SKM-1 (cell line): ENCODE measurements at regions not wholly inside any gene's neighbourhood (a gene's known extent, or its start where the extent isn't known, plus 50 kb on each side); places are given as distances from the start of the nearest gene placed in this dataset.
"Not testable (repeated sequence)": the region's sequence is repeated elsewhere in the genome, so short reads cannot be mapped to it uniquely, and the experiment has no call there.

Source experiments
- DNase-seq: peaks from one replicate; lab custom pipeline; 2025; ENCODE audit not compliant: unreplicated experiment; lab: John Stamatoyannopoulos, UW

DNA sequence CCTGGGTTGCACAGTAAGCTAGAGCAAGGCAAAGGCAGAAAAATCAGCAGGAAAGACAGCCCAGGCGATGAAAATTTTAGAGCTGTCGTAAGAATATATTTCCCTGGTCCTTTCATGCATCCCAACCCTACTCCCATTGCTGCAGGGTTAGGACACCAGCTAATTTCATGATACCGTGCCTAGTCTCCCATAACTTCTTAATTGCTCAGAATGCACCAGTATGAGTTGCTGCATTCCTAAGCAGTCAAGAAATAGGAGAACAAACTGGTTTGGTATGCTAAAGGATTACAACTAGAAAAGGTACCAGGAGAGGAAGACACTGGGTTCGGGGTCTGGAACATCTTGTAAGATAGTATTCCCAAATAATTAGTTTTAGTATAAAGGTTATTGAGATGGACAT, 269.4 kb upstream of the NRXN1 start:
- no peak for DNase-seq

DNA sequence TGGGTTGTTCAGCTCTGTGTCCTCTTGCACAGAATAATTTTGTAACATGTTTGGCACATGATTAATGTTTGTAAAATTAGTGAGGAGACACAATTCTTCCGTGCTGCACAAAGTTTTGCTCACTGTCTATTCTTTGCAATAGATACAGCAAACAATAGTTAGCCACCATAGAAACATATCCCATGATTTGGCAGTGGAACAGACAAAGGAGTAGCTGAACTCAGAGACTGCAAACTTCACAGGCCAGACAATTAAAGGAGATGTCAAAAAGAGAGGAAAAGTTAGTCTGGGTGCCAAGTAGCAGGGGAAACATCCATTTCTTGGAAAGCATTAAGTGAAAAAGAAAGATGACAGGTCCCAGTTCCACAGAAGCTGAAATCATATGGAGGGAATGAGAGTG, 267.4 kb upstream of the NRXN1 start:
- no peak for DNase-seq

DNA sequence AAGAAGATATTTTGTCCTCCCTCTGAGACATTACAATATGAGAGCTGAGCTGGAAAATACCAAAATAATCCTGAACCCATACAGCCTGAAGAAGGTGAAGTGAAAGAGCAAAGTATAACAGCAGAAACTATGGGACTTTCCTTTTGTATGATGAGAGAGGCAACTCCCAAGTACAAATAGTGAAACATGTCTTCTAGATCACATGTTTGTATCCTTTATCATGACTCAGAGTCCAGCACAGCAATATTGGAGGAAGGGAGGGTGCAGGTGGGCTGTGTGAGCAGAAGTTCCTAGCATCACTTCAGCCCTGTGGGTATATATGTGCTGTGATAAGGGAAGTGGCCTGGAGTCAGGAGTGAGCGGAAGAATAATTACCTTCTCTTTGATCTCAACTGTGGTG, 265.6 kb upstream of the NRXN1 start:
- no peak for DNase-seq

DNA sequence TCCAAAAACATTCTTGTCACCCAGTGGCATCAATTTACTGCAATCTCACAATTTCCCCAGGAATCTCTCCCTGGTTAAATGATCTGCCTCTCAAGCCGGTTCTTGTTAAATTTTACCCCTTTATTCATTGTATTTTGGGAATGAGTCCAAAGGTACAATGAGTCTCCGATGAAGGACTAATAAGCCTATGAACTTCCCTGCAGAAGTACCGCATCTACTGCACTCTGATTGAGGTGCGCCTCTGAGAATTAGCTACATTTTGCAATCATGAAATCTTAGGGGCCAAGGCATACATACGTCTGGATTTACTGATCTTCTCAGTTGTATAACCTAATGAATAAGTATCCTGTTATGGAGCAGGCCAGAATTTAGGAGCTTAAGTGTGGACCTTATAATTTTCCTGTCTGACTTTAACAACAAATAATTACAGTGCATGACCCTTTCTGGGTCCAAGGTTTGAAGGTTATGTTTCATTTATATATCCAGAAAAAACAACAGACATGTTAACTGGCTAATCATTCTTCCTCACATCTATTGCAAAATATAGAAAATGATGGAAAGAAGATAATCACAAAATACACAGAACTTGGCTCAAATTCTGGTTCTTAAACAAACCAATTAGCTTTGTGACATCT, 261.8 kb upstream of the NRXN1 start:
- no peak for DNase-seq

DNA sequence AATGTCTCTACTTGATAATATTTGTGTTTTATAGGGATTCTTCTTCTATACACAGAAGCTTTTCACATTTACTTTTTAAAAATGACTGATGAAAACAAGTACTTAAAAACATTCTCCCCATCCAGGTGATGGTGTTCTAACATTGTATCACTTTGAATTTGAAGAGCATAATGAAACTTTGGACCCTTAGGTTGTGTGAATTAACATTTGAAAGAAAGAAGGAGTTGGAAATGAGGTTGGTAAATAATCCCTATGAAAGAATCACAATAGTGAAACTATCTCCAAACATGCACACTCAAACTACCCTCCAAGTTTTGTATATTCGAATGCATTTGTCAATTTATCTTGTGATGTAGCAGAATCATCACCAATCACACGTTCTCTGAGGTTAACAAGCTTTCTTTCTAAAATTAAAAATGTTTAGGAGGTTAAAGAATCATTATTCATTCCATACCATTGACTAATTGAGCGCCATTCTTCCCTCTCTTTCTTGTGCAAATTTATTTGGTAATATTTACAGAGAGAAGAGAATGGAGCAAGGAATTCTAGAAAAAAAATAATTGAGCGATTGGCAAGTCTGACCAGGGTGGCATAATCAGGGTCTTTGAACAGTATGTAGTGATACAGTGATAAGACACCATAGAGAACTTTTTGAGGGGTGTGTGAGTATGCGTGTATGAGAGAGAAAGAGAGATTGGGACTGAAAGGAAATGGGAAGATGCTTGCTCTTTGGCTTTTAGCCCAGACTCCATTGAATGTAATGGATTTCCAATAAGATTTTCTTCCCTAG, 260.0 kb upstream of the NRXN1 start:
- DNase-seq = no peak

DNA sequence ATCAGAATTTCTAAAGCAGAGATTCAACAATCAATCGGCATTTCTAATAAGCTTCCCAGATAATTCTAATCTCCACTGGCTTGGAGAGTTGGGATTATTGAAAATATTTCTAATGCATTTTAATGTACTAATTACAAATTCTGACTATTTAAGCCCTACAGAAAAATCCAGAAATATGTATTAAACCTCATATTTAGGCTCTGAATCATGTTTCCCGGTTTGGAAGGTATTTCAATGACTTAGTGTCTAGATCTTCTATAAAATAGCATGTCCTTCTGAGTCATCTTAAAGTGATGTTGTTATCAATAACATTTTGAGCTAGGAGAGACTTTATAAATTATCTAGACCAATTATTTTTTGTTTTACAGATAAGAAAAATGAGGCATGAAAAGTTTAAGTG, 258.8 kb upstream of the NRXN1 start:
- no peak for DNase-seq

DNA sequence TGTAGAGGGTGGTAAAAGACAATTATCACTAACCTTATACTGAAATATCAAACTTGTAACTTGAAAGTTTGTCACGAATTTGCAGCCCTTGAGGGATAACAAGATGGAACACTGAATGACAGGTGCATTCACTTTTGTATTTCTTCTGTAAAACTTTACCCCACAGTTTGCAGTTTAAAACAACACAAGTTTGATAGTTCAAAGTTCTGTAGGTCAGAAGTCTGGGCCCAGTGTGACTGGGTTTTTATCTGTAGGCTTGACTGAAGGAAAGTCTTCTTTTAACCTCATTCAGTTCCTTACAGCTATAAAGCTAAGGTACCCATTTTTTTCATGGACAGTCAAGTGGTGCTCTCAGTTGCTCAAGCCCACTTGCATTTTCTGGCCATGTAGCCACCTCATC, 257.1 kb upstream of the NRXN1 start:
- no peak for DNase-seq

DNA sequence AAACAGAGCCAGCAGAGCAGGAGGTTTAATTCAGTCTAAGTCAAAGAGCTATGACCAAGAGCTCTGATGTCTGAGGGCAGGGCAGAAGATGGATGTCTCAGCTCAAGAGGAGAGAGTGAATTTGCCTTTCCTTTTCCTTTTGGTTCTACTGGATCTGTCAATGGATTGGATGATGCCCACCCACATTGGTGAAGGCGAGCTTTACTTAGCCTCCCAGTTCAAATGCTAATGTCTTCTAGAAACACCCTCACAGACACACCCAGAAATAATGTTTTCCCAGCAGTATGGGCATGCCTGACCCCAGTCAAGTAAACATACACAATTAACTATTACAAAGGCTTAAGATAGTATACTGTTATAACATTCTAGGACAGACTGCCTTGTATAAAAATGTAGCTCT, 236.3 kb upstream of the NRXN1 start:
- DNase-seq = no peak

DNA sequence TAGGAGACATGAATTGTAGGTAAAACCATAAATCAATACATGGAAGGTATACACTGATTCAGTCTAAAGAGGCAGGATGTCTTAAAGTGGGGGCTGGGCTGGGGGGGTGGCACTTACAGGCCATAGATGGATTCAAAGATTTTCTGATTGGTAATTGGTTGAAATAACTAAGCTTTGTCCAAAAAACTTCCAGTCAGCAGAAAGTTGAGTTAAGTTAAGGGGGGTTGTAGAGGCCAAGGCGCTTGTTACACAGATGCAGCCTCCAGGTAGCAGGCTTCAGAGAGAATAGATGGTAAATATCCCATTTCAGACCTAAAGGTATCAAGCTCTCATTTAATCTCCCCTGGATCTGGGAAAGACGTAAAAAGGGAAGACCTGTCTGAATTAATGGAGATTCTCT, 233.6 kb upstream of the NRXN1 start:
- no peak for DNase-seq

DNA sequence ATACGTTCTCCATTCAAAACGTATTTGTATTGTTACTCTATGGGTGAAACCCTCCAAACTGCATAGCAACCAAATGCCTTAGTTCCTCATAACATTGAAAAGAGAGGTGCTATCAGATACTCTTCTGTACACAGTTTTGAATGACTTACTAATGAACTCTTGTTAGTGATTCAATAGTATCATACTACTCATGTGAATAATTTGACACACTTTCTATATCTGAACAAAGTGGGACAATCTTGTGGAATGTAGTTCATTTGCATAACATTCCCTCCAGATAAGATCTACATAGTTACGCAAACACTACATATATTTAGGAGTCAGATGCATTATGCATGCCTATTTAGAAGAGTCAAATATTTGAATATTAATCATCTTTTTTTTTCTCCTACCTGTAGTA, 232.0 kb upstream of the NRXN1 start:
- DNase-seq = no peak

DNA sequence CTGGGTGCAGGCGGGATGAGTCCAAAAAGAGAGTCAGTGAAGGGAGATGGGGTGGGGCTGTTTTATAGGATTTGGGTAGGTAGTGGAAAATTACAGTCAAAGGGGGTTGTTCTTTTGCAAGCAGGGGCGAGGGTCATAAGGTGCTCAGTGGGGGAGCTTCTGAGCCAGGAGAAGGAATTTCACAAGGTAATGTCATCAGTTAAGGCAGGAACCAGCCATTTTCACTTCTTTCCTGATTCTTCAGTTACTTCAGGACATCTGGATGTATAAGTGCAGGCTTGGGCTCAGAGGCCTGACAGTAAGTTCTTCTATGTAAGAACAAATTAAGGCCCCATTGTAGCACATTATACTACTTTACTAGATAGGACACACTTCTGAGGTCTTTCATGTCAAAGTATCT, 231.2 kb upstream of the NRXN1 start:
- DNase-seq = not testable (repeated sequence)

DNA sequence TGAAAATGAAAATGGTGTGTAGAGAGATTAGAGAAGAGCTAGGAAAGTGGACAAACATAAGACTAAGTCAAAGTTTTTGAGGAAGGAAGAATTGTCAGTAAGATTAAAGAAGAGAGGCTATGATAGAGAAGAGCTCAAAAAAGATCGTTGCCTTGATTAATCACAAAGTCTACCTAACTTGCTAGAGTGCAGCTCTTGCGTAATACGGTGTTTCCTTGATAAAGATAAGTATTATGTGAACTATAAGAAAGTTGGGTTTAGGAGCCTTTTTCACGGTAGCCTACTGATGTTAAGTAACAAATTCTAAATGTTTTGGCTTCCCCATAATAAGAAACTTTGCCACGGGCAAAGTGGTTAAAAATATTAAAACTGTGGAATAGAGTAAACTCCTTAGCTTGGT, 226.4 kb upstream of the NRXN1 start:
- DNase-seq = no peak

DNA sequence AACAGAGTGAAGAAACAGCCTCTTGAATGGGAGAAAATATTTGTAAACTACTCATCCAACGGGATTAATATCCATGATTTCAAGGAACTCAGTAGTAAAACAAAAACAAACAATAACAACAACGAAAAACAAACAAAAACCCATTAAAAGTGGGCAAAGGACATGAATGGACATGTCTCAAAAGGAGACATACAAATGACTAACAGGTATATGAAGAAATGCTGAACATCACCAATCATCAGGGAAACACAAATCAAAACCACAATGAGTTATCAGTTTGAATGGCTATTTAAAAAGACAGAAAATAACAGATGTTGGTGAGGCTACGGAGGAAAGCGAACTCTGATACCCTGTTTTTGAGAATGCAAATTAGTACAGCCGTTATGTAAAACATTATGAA, 224.8 kb upstream of the NRXN1 start:
- no peak for DNase-seq

DNA sequence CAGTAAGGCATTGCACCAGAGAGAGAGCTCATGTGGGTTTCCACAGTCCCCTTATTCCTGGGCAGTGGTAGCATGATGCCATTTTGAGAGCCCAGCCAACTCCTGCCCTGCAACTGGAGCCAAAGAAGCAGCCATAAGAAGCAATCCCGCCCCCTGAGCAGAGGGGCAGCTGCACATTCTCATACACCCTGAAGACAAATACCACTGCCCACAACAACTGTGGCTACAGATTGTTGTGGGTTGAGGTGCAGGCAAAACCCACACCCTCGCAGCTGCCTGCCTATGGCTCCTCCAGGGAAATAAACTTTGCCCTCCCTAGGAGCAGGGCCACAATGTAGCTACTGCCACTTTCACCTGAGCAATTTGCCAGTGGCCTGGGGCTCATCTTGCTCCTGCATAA, 219.4 kb upstream of the NRXN1 start:
- no peak for DNase-seq

DNA sequence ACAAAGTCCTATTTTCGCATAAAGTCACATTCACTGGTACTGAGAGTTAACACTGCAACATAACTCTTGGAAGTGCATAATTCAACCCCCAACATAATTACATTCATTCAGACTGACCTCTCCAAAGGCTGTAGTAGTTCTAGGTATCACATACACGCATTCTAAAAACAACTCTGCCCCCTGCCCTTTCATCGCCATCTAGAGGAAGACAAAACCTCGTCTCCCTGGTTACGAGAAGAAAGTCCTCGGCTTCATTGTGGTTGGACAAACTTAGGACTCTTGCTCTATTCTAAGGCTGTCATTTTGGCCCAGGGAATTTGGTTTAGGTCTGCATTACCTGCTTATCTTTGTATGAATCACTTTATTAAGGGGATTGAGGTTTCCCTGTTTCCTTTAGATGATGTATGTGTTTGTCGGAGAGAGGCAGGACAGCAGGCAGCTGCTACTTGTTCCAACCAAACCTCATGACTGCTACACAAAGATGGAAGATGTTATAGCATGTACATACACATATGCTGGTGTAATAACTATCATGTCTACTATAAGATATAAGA, 215.4 kb upstream of the NRXN1 start:
- DNase-seq = no peak

DNA sequence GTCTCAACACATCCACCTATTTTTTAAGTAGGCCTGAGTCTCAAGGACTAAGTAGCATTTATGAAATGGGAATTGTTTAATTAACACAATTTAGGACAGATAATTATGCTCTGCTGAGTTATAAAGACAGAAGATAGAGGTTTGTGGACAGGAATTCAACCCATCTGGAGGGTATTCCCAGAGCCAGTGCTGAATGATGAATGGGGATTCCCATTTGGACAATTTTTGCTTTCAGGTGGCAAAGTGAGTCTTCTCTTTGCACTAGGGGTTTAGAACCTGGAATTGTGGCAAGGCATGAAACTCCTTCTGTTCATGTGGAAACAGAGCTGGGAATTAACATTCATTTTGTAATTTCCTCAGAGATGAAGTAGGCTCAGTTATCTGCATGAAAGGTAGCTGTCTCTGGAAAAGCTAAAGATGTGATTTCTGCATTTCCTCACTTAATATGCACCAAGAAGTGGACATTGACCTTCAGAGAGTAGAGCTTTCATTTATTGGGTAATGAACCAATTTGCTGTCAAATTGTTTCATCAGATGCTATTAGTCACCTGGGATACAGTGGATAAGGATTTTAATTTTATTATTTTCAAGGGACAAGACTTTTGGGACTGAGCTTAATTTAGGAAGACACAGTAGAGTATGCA, 212.1 kb upstream of the NRXN1 start:
- no peak for DNase-seq

DNA sequence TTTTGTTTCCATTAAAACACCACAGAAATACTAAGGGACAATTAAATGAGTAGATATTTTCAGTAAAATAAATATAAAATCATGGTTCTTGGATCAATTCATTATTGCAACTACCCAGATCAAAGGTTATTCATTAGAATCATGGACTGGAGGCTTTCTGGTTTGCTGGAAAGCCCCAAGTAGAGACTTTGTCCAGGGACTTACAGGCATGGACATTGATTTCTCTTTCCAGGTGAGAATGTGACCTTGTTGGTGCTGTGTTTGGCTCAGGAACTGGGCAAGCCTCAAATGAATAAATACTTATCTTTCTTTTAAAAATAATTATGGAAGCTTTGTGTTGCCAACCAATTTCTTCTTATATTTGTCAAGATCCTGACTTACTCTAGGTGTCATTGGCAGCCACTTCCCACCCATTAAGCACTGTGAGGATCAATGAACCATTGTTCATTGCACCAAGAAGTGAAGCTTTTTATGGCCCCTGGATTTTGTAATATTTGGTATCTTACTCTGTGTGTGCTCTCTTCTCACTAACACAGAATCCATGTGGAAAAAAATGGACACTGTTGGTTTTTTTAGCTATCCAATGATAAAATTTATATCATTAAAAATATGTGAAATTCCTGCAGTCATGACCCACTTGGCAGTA, 205.8 kb upstream of the NRXN1 start:
- no peak for DNase-seq

DNA sequence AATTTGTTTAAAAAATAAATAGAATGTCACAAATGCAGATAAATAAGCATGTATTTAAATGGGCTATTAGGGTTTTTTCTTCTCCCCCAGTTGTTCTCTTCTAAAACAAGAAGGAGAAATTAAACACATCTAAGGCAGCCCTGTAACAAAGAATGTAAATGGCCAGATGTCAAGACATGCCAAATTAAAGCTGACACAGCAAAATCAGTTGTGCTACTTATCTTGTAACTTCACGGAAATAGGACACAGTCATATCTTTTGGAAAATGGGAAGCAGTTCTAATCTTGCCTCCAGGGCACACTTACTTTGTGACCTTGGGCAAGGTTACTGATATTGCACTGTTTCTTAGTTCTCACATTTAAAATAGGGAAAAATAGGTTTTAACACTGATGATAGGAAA, 200.1 kb upstream of the NRXN1 start:
- no peak for DNase-seq

DNA sequence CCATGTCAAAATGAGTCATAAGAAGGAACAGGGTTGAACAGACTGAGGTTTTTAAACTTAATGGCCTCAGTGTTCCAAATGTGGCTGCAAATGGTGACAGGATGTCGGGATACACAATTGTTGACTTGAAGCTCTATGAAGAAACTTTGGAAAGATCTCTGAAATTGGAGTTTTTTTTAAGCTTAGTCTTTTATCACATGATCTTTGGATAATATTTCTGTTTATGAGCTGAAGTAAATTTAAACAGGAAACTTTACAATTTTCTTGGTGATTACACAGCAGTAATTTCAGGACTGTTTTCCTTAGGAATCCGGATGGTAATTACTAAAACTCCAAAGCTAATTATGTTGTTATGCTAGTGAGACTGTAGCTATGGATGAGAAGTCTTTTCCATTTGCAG, 199.1 kb upstream of the NRXN1 start:
- DNase-seq = no peak

DNA sequence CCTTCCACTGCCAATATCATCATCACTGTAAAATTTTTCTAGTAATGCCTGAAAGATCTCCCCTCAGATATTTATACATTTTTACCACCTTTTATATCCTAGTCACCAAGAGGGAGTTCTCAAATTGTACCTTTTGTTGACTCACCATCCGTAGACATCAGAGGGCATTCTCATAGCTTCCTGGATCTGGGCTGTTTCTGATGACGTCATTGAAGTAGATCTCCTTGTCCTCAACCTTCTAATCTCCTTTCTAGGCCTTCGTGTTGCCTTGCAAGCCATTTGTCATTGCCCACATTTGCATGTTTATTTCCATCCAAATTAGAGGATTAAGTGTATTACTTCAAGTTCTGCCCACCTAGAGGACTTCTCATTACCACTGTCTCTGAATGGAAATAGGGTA, 193.4 kb upstream of the NRXN1 start:
- no peak for DNase-seq

DNA sequence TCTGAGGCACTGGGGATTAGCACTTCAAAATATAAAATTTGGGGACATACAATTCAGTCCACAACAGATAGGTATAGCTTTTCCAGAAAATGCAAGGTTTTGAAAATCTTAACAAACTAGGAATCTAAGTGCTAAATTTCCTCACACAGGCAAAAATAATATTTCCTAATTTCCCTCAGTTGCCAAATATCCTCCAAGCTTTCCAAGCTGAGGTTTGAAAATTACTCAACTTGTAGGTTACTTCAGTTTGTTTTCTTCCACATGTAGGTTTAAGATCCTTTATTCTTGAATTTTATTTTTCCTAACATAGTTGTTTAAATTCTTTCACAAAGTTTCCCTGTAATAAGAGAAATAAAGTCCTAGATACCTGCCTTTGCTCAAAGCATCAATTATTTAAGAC, 192.9 kb upstream of the NRXN1 start:
- no peak for DNase-seq

DNA sequence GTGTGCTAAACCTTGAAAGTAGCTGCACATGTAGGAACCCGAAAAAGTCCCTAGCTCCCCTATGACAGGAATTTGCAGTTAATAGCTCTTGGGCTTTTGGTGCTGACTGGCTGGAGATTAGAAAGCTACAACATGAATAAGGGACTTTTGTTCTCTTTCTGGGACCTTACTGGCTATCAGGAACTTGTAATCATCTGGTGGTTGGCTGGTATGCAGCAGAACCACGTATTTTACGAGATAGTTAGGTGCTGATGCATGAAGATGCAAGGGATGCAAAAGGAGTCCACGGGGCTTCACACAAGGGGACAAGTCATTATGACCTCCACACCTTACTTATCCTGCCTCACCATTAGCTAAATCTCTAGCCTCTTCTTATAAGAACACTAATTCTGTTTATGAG, 190.2 kb upstream of the NRXN1 start:
- no peak for DNase-seq
